WTC11 (cell line): ENCODE measurements at regions not wholly inside any gene's neighbourhood (a gene's known extent, or its start where the extent isn't known, plus 50 kb on each side); places are given as distances from the start of the nearest gene placed in this dataset.

Source experiments
- ATAC-seq: fragments of 200-7000 bp; cut with Tn5 transposase; 2 replicates; pipeline ENCODE4 v1.10.0; 2021; ENCODE audit warnings: mild to moderate bottlenecking, moderate library complexity
- CTCF ChIA-PET: fragments of 300-600 bp; sonication (Branson Sonifier 250); formaldehyde crosslinking; loops from one replicate; lab custom pipeline; 2021; ENCODE audit warnings: antibody characterized with exemption; lab: Charles Lee
- POLR2A ChIA-PET: fragments of 350-600 bp; sonication (Branson Sonifier 250); formaldehyde crosslinking; loops from one replicate; lab custom pipeline; 2021; ENCODE audit warnings: antibody characterized with exemption; lab: Charles Lee
- DNase-seq: peaks from one replicate; pipeline ENCODE4 v3.0.0; 2021; ENCODE audit warnings: low spot score
- H3K27ac Mint-ChIP-seq: 2 replicates; pipeline ENCODE4 v1.8.0; 2021; ENCODE audit warnings: mixed read lengths
- H3K27me3 Mint-ChIP-seq: 2 replicates; pipeline ENCODE4 v1.8.0; 2021; ENCODE audit warnings: low read depth, mild to moderate bottlenecking, moderate library complexity, mixed read lengths
- H3K36me3 Mint-ChIP-seq: 2 replicates; pipeline ENCODE4 v1.8.0; 2021; ENCODE audit warnings: mixed read lengths
- H3K4me1 Mint-ChIP-seq: 2 replicates; pipeline ENCODE4 v1.8.0; 2022; ENCODE audit warnings: mixed read lengths
- H3K4me3 Mint-ChIP-seq: 2 replicates; pipeline ENCODE4 v1.8.0; 2021; ENCODE audit warnings: mild to moderate bottlenecking, moderate library complexity, mixed read lengths
- H3K9me3 Mint-ChIP-seq: 2 replicates; pipeline ENCODE4 v1.8.0; 2021; ENCODE audit warnings: mixed read lengths
- CREM ChIP-seq: sonication (generic); formaldehyde crosslinking; IDR thresholded peaks from 2 replicates; pipeline ENCODE4 v1.8.1; 2022; ENCODE audit warnings: mild to moderate bottlenecking, missing genetic modification reagents, moderate library complexity
- E2F5 ChIP-seq: sonication (generic); formaldehyde crosslinking; IDR thresholded peaks from 2 replicates; pipeline ENCODE4 v1.8.1; 2022; ENCODE audit warnings: mild to moderate bottlenecking, moderate library complexity, missing genetic modification reagents
- ELF4 ChIP-seq: sonication (generic); formaldehyde crosslinking; IDR thresholded peaks from 2 replicates; pipeline ENCODE4 v1.8.1; 2022; ENCODE audit warnings: low read depth, mild to moderate bottlenecking, moderate library complexity, missing genetic modification reagents
- HMGXB4 ChIP-seq: sonication (generic); formaldehyde crosslinking; IDR thresholded peaks from 2 replicates; pipeline ENCODE4 v1.8.1; 2023; ENCODE audit warnings: mild to moderate bottlenecking, moderate library complexity, missing genetic modification reagents
- IRF2 ChIP-seq: sonication (generic); formaldehyde crosslinking; IDR thresholded peaks from 2 replicates; pipeline ENCODE4 v1.8.0; 2022; ENCODE audit warnings: low read depth, missing genetic modification reagents, borderline replicate concordance
- MYBL2 ChIP-seq: sonication (generic); formaldehyde crosslinking; IDR thresholded peaks from 2 replicates; pipeline ENCODE4 v1.8.1; 2023; ENCODE audit warnings: mild to moderate bottlenecking, moderate library complexity, missing genetic modification reagents
- NFE2L1 ChIP-seq: sonication (generic); formaldehyde crosslinking; IDR thresholded peaks from 2 replicates; pipeline ENCODE4 v1.8.1; 2023; ENCODE audit warnings: missing genetic modification reagents
- NFYB ChIP-seq: sonication (generic); formaldehyde crosslinking; conservative IDR thresholded peaks from 2 replicates; pipeline ENCODE4 v1.8.0; 2022; ENCODE audit warnings: low read depth, missing genetic modification reagents
- RELA ChIP-seq: sonication (generic); formaldehyde crosslinking; IDR thresholded peaks from 2 replicates; pipeline ENCODE4 v1.8.1; 2022; ENCODE audit warnings: missing genetic modification reagents, mild to moderate bottlenecking, borderline replicate concordance
- TP53 ChIP-seq: sonication (generic); formaldehyde crosslinking; IDR thresholded peaks from 2 replicates; pipeline ENCODE4 v1.8.1; 2023; ENCODE audit warnings: mild to moderate bottlenecking, missing genetic modification reagents
- ZNF281 ChIP-seq: sonication (generic); formaldehyde crosslinking; IDR thresholded peaks from 2 replicates; pipeline ENCODE4 v1.8.0; 2023; ENCODE audit warnings: mild to moderate bottlenecking, missing genetic modification reagents
- ZNF396 ChIP-seq: fragments of 250-450 bp; sonication (Bioruptor Pico); IDR thresholded peaks from 2 replicates; pipeline ENCODE4 v1.8.0; 2021; ENCODE audit warnings: mild to moderate bottlenecking, moderate library complexity, borderline replicate concordance
- ZNF512 ChIP-seq: sonication (generic); formaldehyde crosslinking; IDR thresholded peaks from 2 replicates; pipeline ENCODE4 v1.8.1; 2022; ENCODE audit warnings: missing genetic modification reagents, borderline replicate concordance
- TF ChIP-seq, protein P1 (sequence below): sonication (generic); formaldehyde crosslinking; IDR thresholded peaks from 2 replicates; pipeline ENCODE4 v1.8.0; 2023; ENCODE audit warnings: missing genetic modification reagents, mild to moderate bottlenecking, borderline replicate concordance
- TF ChIP-seq, protein P2 (sequence below): fragments of 250-450 bp; sonication (Bioruptor Pico); IDR thresholded peaks from 2 replicates; pipeline ENCODE4 v1.9.0; 2021; ENCODE audit warnings: mild to moderate bottlenecking

GRCh38 chr14:105836730-105837129 lies 310.3 kb downstream of the TMEM121 start (continued):
- TF ChIP-seq ZNF512 (CRISPR knock-in tag) (no peak), ZNF396 (CRISPR knock-in tag) (no peak), MYBL2 (no peak), NFE2L1 (CRISPR knock-in tag) (no peak), IRF2 (no peak)
- TF ChIP-seq, all 79 proteins: peak for 0

- no peak for TF ChIP-seq E2F5 (CRISPR knock-in tag)
- TF ChIP-seq ELF4 (CRISPR knock-in tag): no peak
- no peak for TF ChIP-seq CREM
- no peak for TF ChIP-seq NFYB
- TF ChIP-seq ZNF281 (CRISPR knock-in tag): no peak
- TF ChIP-seq, protein P1, sequence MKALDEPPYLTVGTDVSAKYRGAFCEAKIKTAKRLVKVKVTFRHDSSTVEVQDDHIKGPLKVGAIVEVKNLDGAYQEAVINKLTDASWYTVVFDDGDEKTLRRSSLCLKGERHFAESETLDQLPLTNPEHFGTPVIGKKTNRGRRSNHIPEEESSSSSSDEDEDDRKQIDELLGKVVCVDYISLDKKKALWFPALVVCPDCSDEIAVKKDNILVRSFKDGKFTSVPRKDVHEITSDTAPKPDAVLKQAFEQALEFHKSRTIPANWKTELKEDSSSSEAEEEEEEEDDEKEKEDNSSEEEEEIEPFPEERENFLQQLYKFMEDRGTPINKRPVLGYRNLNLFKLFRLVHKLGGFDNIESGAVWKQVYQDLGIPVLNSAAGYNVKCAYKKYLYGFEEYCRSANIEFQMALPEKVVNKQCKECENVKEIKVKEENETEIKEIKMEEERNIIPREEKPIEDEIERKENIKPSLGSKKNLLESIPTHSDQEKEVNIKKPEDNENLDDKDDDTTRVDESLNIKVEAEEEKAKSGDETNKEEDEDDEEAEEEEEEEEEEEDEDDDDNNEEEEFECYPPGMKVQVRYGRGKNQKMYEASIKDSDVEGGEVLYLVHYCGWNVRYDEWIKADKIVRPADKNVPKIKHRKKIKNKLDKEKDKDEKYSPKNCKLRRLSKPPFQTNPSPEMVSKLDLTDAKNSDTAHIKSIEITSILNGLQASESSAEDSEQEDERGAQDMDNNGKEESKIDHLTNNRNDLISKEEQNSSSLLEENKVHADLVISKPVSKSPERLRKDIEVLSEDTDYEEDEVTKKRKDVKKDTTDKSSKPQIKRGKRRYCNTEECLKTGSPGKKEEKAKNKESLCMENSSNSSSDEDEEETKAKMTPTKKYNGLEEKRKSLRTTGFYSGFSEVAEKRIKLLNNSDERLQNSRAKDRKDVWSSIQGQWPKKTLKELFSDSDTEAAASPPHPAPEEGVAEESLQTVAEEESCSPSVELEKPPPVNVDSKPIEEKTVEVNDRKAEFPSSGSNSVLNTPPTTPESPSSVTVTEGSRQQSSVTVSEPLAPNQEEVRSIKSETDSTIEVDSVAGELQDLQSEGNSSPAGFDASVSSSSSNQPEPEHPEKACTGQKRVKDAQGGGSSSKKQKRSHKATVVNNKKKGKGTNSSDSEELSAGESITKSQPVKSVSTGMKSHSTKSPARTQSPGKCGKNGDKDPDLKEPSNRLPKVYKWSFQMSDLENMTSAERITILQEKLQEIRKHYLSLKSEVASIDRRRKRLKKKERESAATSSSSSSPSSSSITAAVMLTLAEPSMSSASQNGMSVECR: no peak
- Mint-ChIP-seq H3K27ac (no peak overlapping the region), H3K36me3 (peaks cover 50% of the 10 kb centered on the region), H3K27me3 (peaks cover 15% of the 10 kb centered on the region), H3K4me1 (no peaks in the 10 kb centered on the region), H3K9me3 (peaks cover 61% of the 10 kb centered on the region), H3K4me3 (no peak overlapping the region)
- ATAC-seq (no peak), DNase-seq (no peak)
- ChIA-PET POLR2A (no interaction called here), CTCF (no interaction called here)
Observed at GRCh38 chr14:105837349-105838063, 311.1 kb downstream of the TMEM121 start.

- CTCF ChIA-PET: no interaction called here
- peaks cover 59% of the 10 kb centered on the region for H3K9me3 Mint-ChIP-seq
Observed at GRCh38 chr14:105838107-105838506, 311.7 kb downstream of the TMEM121 start.

More at GRCh38 chr14:105838107-105838506, 311.7 kb downstream of the TMEM121 start:
- POLR2A ChIA-PET: no interaction called here
- H3K4me3 Mint-ChIP-seq: no peak overlapping the region
- ATAC-seq: no peak
- H3K4me1 Mint-ChIP-seq: no peaks in the 10 kb centered on the region
- H3K27ac Mint-ChIP-seq: no peak overlapping the region
- TF ChIP-seq TP53 (CRISPR knock-in tag): no peak
- no peak for TF ChIP-seq RELA (CRISPR knock-in tag)
- no peak for TF ChIP-seq HMGXB4 (CRISPR knock-in tag)
- TF ChIP-seq, protein P2, sequence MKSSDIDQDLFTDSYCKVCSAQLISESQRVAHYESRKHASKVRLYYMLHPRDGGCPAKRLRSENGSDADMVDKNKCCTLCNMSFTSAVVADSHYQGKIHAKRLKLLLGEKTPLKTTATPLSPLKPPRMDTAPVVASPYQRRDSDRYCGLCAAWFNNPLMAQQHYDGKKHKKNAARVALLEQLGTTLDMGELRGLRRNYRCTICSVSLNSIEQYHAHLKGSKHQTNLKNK (CRISPR knock-in tag): no peak
- TF ChIP-seq, all 79 proteins: peak for 0
- DNase-seq: no peak
- peaks cover 52% of the 10 kb centered on the region for H3K36me3 Mint-ChIP-seq
- peaks cover 15% of the 10 kb centered on the region for H3K27me3 Mint-ChIP-seq
